HG03469 (cell line): ENCODE measurements at regions not wholly inside any gene's neighbourhood (a gene's known extent, or its start where the extent isn't known, plus 50 kb on each side); places are given as distances from the start of the nearest gene placed in this dataset.

Experiments
- ATAC-seq: cut with Tn5 transposase; IDR thresholded peaks from one replicate; pipeline ENCODE4 v1.9.1; 2021; ENCODE audit warnings: mild to moderate bottlenecking, moderate library complexity, moderate number of reproducible peaks; ENCODE audit not compliant: unreplicated experiment

DNA sequence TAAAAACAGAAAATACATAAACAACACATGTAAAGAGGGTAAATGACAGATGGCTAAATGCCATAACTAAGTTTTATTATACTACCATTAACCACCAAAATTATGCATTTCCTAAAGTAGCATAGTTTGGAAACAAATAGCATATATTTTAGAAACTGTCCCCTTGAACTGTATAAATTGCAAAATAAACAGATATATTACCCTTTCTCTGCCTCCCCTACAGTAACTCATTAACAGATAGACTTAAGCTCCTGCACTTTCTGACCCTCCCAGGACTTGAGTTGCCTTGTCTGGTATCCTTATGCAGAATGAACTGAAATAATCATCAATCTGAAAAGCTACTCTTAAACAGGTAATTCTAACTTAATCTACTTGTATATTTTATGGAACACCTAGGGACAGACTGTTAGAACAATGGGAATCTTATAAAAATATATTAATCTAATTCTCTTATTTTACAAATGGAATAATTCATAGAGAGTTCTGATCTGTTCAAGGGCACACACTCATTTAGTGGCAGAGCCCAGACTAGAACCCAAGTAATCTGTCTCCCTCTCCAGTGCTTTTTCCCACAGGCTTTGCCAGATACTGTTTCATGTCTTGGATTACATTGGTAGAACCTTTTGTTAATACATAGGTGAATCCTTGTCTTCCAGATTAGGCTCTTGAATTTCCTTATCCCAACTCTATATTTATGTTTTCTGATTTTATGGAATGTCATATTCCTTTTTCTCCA is 50.6 kb upstream of the LOC128125822 start:
- ATAC-seq: no peak
